GM20000 (cell line): ENCODE measurements at regions not wholly inside any gene's neighbourhood (a gene's known extent, or its start where the extent isn't known, plus 50 kb on each side); places are given as distances from the start of the nearest gene placed in this dataset.
A peak's percentile ranks its signal among the peaks of the same experiment; 100 is the strongest.

Experiments
- DNase-seq: peaks from one replicate; pipeline ENCODE4 v3.0.0; 2012; ENCODE audit warnings: low spot score
- TF ChIP-seq, protein P1 (sequence below): IDR thresholded peaks from 2 replicates; pipeline ENCODE4 v1.5.1; 2012; ENCODE audit warnings: mild to moderate bottlenecking, control low read depth; ENCODE audit errors: extremely low read depth, missing control alignments

GRCh38 chr3:42019953-42020260, 58.0 kb upstream of the ULK4 start:
- TF ChIP-seq, protein P1, sequence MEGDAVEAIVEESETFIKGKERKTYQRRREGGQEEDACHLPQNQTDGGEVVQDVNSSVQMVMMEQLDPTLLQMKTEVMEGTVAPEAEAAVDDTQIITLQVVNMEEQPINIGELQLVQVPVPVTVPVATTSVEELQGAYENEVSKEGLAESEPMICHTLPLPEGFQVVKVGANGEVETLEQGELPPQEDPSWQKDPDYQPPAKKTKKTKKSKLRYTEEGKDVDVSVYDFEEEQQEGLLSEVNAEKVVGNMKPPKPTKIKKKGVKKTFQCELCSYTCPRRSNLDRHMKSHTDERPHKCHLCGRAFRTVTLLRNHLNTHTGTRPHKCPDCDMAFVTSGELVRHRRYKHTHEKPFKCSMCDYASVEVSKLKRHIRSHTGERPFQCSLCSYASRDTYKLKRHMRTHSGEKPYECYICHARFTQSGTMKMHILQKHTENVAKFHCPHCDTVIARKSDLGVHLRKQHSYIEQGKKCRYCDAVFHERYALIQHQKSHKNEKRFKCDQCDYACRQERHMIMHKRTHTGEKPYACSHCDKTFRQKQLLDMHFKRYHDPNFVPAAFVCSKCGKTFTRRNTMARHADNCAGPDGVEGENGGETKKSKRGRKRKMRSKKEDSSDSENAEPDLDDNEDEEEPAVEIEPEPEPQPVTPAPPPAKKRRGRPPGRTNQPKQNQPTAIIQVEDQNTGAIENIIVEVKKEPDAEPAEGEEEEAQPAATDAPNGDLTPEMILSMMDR: no peak
- no peak for DNase-seq

- TF ChIP-seq, protein P1: no peak
- no peak for DNase-seq
Observed at GRCh38 chr3:42019144-42019952, 57.4 kb upstream of the ULK4 start.

DNA sequence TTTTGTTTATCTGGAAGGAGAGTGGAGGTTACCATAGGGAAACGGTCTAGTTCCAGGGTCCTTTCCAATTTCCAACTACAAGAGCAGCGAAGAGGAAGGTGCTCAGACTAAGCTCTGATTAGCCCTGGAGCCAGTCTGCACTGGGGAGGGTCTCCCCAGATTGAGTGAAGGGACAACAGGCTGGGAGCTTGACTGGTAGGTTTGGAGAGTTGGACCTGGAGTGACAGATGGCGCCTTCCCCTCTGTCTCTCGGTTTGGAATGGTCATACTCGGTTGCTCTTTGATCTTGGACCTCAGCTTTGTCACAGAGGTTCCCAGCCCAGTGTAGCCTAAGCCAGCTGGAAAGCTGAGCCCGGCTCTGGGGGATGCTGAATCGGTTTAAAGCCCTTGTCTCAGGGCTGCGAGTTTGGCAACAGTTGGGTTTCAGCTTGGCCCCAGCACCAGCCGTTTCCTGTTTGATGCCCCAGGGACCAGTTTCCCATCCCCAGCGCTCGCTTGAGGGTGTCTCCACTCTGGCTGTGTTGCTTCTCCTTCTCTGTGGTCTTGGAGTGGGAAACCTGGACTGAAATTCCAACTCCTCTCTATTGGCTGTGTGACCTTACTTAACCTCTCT, 53.1 kb upstream of the ULK4 start:
- TF ChIP-seq, protein P1: no peak
- DNase-seq: peak; percentile 38

DNA sequence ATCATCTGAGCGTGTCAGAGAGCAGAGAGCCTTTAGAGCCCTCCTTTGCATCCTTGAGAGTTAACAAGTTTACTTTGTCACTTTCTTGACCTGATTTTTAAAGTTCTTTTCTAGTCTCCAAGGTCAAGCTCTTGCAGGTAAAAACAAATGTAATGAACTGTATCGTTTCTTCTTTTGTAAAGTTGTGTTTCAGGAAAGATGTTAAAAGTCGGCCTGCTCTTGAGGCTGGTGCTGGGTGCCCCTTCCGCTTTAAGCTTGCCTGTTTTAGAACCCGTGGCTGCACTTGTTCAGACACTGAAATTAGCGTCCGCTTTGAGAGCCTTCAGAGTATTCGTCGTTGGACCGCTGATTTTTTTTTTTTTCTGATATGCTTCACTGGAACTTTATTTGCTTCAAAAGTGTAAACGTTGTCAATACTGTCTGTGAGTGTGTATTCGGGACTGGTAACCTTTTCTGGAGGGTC, 52.6 kb upstream of the ULK4 start:
- DNase-seq: no peak
- TF ChIP-seq, protein P1: no peak

DNA sequence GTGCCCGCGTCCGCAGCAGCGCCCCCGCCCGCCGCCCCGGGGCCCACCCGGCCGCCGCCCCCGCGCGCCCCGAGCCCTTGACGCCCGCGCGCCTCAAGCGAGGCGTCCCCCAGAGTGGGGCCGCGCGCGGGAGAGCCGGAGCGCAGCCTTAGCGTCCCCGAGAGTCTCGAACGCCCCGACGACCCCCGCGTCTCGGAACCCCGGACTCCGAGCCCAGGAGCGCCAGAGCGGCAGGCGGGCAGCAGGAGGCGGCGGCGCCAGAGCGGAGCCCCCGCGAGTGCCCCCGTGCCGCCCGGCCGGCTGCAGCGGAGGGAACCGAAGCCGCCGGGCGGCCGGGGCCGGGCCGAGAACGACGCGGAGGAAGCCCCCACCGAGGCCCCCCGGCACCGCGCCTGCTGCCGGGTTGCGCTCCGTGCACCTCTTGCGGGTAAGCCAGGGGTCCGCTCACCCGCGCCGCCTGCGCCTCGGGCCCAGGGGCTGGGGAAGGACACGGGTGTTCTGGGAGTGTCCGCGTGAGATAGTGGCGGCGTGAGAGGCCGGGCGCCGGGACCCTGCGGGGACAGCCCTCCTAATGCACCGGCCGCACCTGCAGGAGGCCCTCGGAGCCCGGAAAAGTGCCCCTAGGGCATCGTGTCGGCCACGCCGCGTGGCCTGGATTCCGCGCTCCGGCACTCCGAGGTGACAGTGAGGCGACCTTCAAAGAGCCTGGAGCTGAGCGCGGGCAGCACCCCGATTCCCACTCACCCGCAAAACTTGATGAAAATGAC, 52.0 kb upstream of the ULK4 start:
- peak; percentile 48 for DNase-seq

GRCh38 chr3:42012935-42013690, 51.2 kb upstream of the ULK4 start:
- peak; percentile 95 for DNase-seq
- TF ChIP-seq, protein P1: no peak

More for the DNA sequence above, 52.0 kb upstream of the ULK4 start:
- TF ChIP-seq, protein P1: no peak
